Glutamatergic neuron (in vitro differentiated cells): ENCODE measurements at regions not wholly inside any gene's neighbourhood (a gene's known extent, or its start where the extent isn't known, plus 50 kb on each side); places are given as distances from the start of the nearest gene placed in this dataset.

Experiments used
- DNase-seq: peaks from one replicate; pipeline ENCODE4 v3.0.0; 2022
- H3K27ac Mint-ChIP-seq: one replicate; pipeline ENCODE4 v1.8.0; 2020; ENCODE audit warnings: mild to moderate bottlenecking, mixed read lengths, inconsistent platforms; ENCODE audit not compliant: unreplicated experiment
- H3K27me3 Mint-ChIP-seq: one replicate; pipeline ENCODE4 v1.8.0; 2020; ENCODE audit warnings: mild to moderate bottlenecking, moderate library complexity, mixed read lengths, inconsistent platforms; ENCODE audit not compliant: unreplicated experiment
- H3K36me3 Mint-ChIP-seq: one replicate; pipeline ENCODE4 v1.8.0; 2020; ENCODE audit warnings: mild to moderate bottlenecking, mixed read lengths, inconsistent platforms; ENCODE audit not compliant: unreplicated experiment
- H3K4me1 Mint-ChIP-seq: one replicate; pipeline ENCODE4 v1.8.0; 2020; ENCODE audit warnings: mild to moderate bottlenecking, low read depth, mixed read lengths, inconsistent platforms; ENCODE audit not compliant: unreplicated experiment
- H3K4me3 Mint-ChIP-seq: one replicate; pipeline ENCODE4 v1.8.0; 2020; ENCODE audit warnings: mild to moderate bottlenecking, mixed read lengths, inconsistent platforms; ENCODE audit not compliant: unreplicated experiment
- H3K9me3 Mint-ChIP-seq: one replicate; pipeline ENCODE4 v1.8.0; 2020; ENCODE audit warnings: mild to moderate bottlenecking, moderate library complexity, mixed read lengths, inconsistent platforms; ENCODE audit not compliant: unreplicated experiment
- TF ChIP-seq, protein P1 (sequence below): fragments of 200-600 bp; sonication (generic); IDR thresholded peaks from one replicate; pipeline ENCODE4 v1.5.0; 2021; ENCODE audit not compliant: partially characterized antibody, unreplicated experiment

DNA sequence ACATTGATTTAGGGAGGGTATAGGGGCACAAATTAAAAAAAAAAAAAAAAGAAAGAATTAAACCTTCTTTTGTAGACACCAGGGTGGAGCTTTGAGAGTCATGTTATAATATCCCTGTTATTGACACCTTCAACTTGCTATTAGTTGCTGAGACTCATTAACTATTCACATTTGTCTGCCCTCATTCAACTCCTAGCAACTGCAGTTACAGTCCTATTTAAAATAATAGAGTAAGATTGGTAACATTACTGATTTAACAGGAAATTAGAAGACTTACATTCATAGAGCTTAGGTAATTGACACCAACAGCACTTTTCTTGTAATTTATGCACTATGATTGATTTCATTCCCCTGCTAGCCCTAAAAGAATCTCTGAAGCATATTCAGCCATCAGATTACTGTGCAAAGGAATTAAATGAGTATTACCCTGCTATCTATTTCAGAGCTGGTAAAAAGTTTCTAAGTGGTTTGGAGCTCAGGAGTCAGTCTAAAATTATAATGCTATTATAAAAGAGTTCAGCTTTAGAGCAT lies 148.8 kb upstream of the TBL1XR1 start:
- TF ChIP-seq, protein P1, sequence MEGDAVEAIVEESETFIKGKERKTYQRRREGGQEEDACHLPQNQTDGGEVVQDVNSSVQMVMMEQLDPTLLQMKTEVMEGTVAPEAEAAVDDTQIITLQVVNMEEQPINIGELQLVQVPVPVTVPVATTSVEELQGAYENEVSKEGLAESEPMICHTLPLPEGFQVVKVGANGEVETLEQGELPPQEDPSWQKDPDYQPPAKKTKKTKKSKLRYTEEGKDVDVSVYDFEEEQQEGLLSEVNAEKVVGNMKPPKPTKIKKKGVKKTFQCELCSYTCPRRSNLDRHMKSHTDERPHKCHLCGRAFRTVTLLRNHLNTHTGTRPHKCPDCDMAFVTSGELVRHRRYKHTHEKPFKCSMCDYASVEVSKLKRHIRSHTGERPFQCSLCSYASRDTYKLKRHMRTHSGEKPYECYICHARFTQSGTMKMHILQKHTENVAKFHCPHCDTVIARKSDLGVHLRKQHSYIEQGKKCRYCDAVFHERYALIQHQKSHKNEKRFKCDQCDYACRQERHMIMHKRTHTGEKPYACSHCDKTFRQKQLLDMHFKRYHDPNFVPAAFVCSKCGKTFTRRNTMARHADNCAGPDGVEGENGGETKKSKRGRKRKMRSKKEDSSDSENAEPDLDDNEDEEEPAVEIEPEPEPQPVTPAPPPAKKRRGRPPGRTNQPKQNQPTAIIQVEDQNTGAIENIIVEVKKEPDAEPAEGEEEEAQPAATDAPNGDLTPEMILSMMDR, result no peak
- H3K4me3 Mint-ChIP-seq, result no peak overlapping the region

DNA sequence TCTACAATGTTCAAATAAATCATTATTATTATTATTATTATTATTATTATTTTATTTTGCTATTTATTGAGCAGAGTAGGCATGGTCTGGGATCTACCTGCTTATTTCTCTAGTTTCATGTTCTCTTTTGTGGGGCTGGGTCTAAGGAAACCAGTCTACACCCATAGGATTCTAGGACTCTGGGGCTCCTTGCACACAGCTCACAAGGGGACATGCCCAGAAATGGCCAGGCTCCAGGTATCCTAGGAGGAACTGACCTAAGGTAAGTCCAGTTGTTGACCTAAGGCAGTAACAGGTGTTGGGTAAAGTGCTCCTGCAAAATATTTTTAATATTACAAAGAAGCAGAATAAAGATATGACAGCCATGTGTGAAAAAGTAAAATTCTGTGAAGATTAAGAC lies 149.6 kb upstream of the TBL1XR1 start:
- H3K27me3 Mint-ChIP-seq, result no peaks in the 10 kb centered on the region
- no peak overlapping the region for H3K4me3 Mint-ChIP-seq
- TF ChIP-seq, protein P1, result no peak
- H3K36me3 Mint-ChIP-seq, result no peaks in the 10 kb centered on the region
- peaks cover 2% of the 10 kb centered on the region for H3K9me3 Mint-ChIP-seq
- peaks cover under 1% of the 10 kb centered on the region for H3K4me1 Mint-ChIP-seq
- no peak overlapping the region for H3K27ac Mint-ChIP-seq
- no peak for DNase-seq

More for the DNA sequence above, 148.8 kb upstream of the TBL1XR1 start:
- Mint-ChIP-seq H3K27me3 (no peaks in the 10 kb centered on the region), H3K27ac (no peak overlapping the region), H3K36me3 (no peaks in the 10 kb centered on the region), H3K9me3 (peaks cover 2% of the 10 kb centered on the region), H3K4me1 (peaks cover 3% of the 10 kb centered on the region)
- DNase-seq, result no peak

DNA sequence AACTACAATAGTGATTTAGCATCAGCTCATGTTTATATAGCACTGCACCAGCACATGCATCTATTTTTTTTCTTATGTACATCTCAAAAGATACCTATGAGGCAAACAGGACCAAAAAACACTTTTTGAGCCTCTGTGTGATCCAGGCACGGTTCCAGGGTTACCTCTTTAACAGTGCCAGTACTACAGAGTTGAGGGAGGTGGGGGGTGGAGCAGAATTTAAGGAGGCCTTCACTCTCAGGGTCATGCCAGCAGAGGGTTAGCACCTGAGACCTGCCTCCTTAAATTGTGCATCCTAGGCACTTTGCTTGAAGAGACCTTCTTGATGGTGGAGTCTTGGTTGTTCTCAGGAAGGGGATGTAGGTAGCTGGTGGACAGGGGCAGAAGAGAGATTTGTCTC lies 150.3 kb upstream of the TBL1XR1 start:
- H3K4me1 Mint-ChIP-seq, result no peaks in the 10 kb centered on the region
- TF ChIP-seq, protein P1, result no peak
- H3K27ac Mint-ChIP-seq, result no peak overlapping the region
- H3K36me3 Mint-ChIP-seq, result no peaks in the 10 kb centered on the region
- DNase-seq, result no peak
- H3K4me3 Mint-ChIP-seq, result no peak overlapping the region
- no peaks in the 10 kb centered on the region for H3K27me3 Mint-ChIP-seq
- H3K9me3 Mint-ChIP-seq, result peaks cover 2% of the 10 kb centered on the region

DNA sequence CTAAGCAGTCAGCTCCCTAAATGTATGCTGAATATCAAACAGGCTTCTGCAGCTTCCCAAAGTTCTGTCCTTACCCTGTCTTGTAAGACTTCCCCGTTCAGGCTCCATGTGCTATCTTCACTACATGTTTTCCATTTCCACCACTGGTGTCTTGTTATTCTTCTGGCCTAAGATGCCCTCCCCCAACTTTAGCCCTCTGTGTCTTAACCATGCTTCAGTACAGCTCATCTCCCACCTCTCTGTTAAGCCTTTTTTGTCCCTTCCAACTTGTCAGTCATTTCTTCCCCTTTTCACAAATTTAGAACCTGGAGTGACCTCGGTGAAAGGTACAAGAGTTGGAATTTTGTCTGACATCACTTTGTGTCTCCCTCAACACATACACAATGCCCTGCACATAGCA lies 151.7 kb upstream of the TBL1XR1 start:
- H3K36me3 Mint-ChIP-seq, result no peaks in the 10 kb centered on the region
- DNase-seq, result no peak
- no peaks in the 10 kb centered on the region for H3K27me3 Mint-ChIP-seq
- TF ChIP-seq, protein P1, result no peak
- no peak overlapping the region for H3K4me3 Mint-ChIP-seq
- peaks cover 5% of the 10 kb centered on the region for H3K9me3 Mint-ChIP-seq
- H3K4me1 Mint-ChIP-seq, result no peaks in the 10 kb centered on the region
- H3K27ac Mint-ChIP-seq, result no peak overlapping the region

DNA sequence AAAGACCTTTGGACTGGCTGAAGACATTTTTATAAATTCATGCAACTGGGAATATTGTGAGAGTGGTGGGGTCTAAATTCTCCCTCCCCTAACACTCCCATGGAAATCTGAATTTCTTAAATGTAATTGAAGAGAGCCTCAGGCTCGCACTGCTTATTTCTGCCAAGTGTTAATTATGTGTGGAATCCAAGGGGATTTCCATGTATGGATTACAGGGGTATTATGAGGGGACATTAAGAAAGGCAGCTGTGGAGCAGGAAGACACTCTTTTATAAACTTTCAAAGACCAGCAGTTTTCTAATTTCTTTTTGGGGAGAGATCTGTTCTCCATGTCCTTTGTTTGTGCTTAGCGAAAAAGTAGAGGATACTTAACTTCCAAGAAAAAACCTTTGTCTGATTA lies 152.1 kb upstream of the TBL1XR1 start:
- Mint-ChIP-seq H3K4me3 (no peak overlapping the region), H3K9me3 (peaks cover 5% of the 10 kb centered on the region), H3K36me3 (no peaks in the 10 kb centered on the region), H3K4me1 (no peaks in the 10 kb centered on the region), H3K27me3 (no peaks in the 10 kb centered on the region), H3K27ac (no peak overlapping the region)
- DNase-seq, result no peak
- TF ChIP-seq, protein P1, result no peak
